Ishikawa (cell line): ENCODE measurements at regions not wholly inside any gene's neighbourhood (a gene's known extent, or its start where the extent isn't known, plus 50 kb on each side); places are given as distances from the start of the nearest gene placed in this dataset.
A peak's percentile ranks its signal among the peaks of the same experiment; 100 is the strongest.

ENCODE experiments used
- CEBPB ChIP-seq: IDR thresholded peaks from 2 replicates; pipeline ENCODE4 v1.6.1; 2012
- CREB1 ChIP-seq: IDR thresholded peaks from 2 replicates; pipeline ENCODE4 v1.6.1; 2012; ENCODE audit warnings: low read depth
- EGR1 ChIP-seq: IDR thresholded peaks from 2 replicates; pipeline ENCODE4 v1.6.1; 2012
- EP300 ChIP-seq: IDR thresholded peaks from 2 replicates; pipeline ENCODE4 v1.6.1; 2012; ENCODE audit warnings: borderline replicate concordance
- FOXM1 ChIP-seq: IDR thresholded peaks from 2 replicates; pipeline ENCODE4 v1.6.1; 2012; ENCODE audit warnings: low read depth, borderline replicate concordance
- MAX ChIP-seq: IDR thresholded peaks from 2 replicates; pipeline ENCODE4 v1.6.1; 2012
- NFIC ChIP-seq: IDR thresholded peaks from 2 replicates; pipeline ENCODE4 v1.6.1; 2012
- RAD21 ChIP-seq: IDR thresholded peaks from 2 replicates; pipeline ENCODE4 v1.6.1; 2012; ENCODE audit warnings: low read depth
- TAF1 ChIP-seq: IDR thresholded peaks from 2 replicates; pipeline ENCODE4 v1.6.1; 2012; ENCODE audit warnings: low read depth, mild to moderate bottlenecking
- TCF12 ChIP-seq: IDR thresholded peaks from 2 replicates; pipeline ENCODE4 v1.6.1; 2012; ENCODE audit warnings: low read depth
- TEAD4 ChIP-seq: IDR thresholded peaks from 2 replicates; pipeline ENCODE4 v1.6.1; 2012
- USF1 ChIP-seq: IDR thresholded peaks from 2 replicates; pipeline ENCODE4 v1.6.1; 2012
- YY1 ChIP-seq: IDR thresholded peaks from 2 replicates; pipeline ENCODE4 v1.6.1; 2012; ENCODE audit warnings: low read depth
- ZBTB7A ChIP-seq: IDR thresholded peaks from 2 replicates; pipeline ENCODE4 v1.6.1; 2012; ENCODE audit warnings: low read depth
- TF ChIP-seq, protein P1 (sequence below): IDR thresholded peaks from 2 replicates; pipeline ENCODE4 v1.6.1; 2012; ENCODE audit warnings: low read depth, mild to moderate bottlenecking

DNA sequence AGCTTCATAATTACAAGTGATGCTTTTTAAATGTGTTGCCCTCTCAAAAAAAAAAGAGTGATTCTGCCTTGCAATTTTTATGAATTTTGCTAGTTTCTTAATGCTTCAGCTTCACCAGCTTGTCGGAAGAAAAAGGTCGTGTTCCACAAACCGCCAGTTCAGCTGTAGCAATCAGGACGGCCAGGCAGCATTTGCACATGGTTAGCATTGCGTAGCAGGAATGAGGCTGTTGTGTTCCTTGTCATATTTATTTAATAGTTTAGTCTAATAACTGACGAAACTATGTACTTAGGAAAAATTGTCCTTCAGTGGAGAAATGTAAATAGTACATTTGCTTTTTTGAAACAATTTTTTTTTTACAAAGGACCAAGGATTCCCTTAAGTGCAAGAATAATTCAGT, 64.9 kb upstream of the SELENOK start:
- TF ChIP-seq YY1: no peak
- TF ChIP-seq, protein P1, sequence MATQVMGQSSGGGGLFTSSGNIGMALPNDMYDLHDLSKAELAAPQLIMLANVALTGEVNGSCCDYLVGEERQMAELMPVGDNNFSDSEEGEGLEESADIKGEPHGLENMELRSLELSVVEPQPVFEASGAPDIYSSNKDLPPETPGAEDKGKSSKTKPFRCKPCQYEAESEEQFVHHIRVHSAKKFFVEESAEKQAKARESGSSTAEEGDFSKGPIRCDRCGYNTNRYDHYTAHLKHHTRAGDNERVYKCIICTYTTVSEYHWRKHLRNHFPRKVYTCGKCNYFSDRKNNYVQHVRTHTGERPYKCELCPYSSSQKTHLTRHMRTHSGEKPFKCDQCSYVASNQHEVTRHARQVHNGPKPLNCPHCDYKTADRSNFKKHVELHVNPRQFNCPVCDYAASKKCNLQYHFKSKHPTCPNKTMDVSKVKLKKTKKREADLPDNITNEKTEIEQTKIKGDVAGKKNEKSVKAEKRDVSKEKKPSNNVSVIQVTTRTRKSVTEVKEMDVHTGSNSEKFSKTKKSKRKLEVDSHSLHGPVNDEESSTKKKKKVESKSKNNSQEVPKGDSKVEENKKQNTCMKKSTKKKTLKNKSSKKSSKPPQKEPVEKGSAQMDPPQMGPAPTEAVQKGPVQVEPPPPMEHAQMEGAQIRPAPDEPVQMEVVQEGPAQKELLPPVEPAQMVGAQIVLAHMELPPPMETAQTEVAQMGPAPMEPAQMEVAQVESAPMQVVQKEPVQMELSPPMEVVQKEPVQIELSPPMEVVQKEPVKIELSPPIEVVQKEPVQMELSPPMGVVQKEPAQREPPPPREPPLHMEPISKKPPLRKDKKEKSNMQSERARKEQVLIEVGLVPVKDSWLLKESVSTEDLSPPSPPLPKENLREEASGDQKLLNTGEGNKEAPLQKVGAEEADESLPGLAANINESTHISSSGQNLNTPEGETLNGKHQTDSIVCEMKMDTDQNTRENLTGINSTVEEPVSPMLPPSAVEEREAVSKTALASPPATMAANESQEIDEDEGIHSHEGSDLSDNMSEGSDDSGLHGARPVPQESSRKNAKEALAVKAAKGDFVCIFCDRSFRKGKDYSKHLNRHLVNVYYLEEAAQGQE: no peak
- TF ChIP-seq EP300: no peak
- no peak for TF ChIP-seq ZBTB7A
- no peak for TF ChIP-seq TAF1
- no peak for TF ChIP-seq NFIC
- no peak for TF ChIP-seq MAX

DNA sequence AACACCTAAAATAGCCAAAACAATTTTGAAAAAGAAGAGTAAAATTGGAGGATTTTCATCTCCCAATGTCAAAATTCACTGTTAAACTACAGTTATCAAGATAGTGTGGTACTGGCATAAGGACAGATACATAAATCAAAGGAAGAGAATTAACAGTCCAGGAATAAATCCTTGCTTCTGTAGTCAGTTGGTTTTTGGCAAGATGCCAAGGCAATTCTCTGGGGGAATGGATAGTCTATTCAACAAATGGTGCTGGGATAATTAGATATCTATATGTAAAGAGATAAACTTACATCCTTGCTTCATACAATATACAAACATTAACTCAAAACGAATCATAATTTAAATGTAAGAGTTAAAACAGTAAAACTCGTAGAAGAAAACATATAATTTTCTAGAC, 57.9 kb upstream of the SELENOK start:
- peak; percentile 44 for TF ChIP-seq NFIC
- TF ChIP-seq YY1: no peak

DNA sequence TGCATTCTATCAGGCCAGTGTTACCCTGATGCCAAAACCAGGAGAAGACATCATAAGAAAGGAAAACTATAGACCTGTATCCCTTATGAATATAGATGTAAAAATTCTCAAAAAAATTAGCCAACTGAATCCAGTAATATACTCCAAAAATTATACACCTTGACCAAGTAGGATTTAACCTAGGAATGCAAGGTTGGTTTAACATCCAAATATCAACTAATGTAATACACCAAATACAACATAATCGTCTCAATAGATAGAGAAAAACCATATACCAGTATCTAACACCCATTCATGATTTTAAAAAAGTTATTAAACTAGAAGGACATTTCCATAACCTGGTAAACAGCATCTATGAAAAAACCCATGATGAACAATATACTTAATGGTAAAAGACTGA, 56.5 kb upstream of the SELENOK start:
- TF ChIP-seq EP300: no peak
- no peak for TF ChIP-seq RAD21
- no peak for TF ChIP-seq CREB1
- no peak for TF ChIP-seq TCF12
- no peak for TF ChIP-seq TAF1
- TF ChIP-seq USF1: no peak
- TF ChIP-seq NFIC: no peak
- TF ChIP-seq ZBTB7A: no peak
- TF ChIP-seq MAX: no peak
- TF ChIP-seq EGR1: no peak
- TF ChIP-seq, protein P1: no peak
- no peak for TF ChIP-seq FOXM1
- no peak for TF ChIP-seq YY1
- TF ChIP-seq CEBPB: no peak
- TF ChIP-seq TEAD4: no peak

- no peak for TF ChIP-seq MAX
- no peak for TF ChIP-seq ZBTB7A
- no peak for TF ChIP-seq RAD21
- TF ChIP-seq TEAD4: no peak
- no peak for TF ChIP-seq USF1
- no peak for TF ChIP-seq YY1
- TF ChIP-seq, protein P1: no peak
- TF ChIP-seq TCF12: no peak
- no peak for TF ChIP-seq CREB1
- TF ChIP-seq NFIC: no peak
- no peak for TF ChIP-seq CEBPB
Observed at GRCh38 chr3:53944028-53944427, 52.4 kb upstream of the SELENOK start.

GRCh38 chr3:53941950-53942349, 50.3 kb upstream of the SELENOK start:
- TF ChIP-seq TEAD4: no peak
- TF ChIP-seq, protein P1: no peak
- TF ChIP-seq RAD21: no peak; the same call in 1 of the 2 replicates
- no peak for TF ChIP-seq CREB1
- TF ChIP-seq EGR1: no peak
